ENCODE measurements at regions not wholly inside any gene's neighbourhood (a gene's known extent, or its start where the extent isn't known, plus 50 kb on each side); places are given as distances from the start of the nearest gene placed in this dataset.
"Not testable (repeated sequence)": the region's sequence is repeated elsewhere in the genome, so short reads cannot be mapped to it uniquely, and the experiment has no call there.

DNA sequence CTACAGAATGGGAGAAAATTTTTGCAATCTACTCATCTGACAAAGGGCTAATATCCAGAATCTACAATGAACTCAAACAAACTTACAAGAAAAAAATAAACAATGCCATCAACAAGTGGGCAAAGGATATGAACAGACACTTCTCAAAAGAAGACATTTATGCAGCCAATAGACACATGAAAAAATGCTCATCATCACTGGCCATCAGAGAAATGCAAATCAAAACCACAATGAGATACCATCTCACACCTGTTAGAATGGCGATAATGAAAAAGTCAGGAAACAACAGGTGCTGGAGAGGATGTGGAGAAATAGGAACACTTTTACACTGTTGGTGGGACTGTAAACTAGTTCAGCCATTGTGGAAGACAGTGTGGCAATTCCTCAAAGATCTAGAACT is 60.3 kb upstream of the XAGE2 start:
- TF ChIP-seq, protein P1, sequence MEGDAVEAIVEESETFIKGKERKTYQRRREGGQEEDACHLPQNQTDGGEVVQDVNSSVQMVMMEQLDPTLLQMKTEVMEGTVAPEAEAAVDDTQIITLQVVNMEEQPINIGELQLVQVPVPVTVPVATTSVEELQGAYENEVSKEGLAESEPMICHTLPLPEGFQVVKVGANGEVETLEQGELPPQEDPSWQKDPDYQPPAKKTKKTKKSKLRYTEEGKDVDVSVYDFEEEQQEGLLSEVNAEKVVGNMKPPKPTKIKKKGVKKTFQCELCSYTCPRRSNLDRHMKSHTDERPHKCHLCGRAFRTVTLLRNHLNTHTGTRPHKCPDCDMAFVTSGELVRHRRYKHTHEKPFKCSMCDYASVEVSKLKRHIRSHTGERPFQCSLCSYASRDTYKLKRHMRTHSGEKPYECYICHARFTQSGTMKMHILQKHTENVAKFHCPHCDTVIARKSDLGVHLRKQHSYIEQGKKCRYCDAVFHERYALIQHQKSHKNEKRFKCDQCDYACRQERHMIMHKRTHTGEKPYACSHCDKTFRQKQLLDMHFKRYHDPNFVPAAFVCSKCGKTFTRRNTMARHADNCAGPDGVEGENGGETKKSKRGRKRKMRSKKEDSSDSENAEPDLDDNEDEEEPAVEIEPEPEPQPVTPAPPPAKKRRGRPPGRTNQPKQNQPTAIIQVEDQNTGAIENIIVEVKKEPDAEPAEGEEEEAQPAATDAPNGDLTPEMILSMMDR (IDR thresholded peaks at IDR 0.05) = not testable (repeated sequence)
- not testable (repeated sequence) for TF ChIP-seq POLR2A (IDR thresholded peaks at IDR 0.05)

All from adrenal gland (tissue), 5 donors.